Cardiac fibroblast (primary cell): ENCODE measurements at regions not wholly inside any gene's neighbourhood (a gene's known extent, or its start where the extent isn't known, plus 50 kb on each side); places are given as distances from the start of the nearest gene placed in this dataset.

ENCODE experiments used
- DNase-seq, 2 donors: peaks; one replicate each; pipeline versions ENCODE4 v3.0.0 to v3.0.0-alpha.2; 2010; ENCODE audit warnings: low read depth in 2 of 2
- H3K4me3 ChIP-seq, 2 donors: replicated peaks in 1 of 2; 1 replicate in 1 of 2; 2 replicates in 1 of 2; pipeline ENCODE4 v1.5.1; 2011; ENCODE audit warnings: low read depth in 2 of 2, low read length in 2 of 2, mild to moderate bottlenecking in 2 of 2, moderate library complexity in 1 of 2
- CTCF ChIP-seq: IDR thresholded peaks from one replicate; pipeline ENCODE4 v1.5.1; 2011; ENCODE audit warnings: low read depth, mild to moderate bottlenecking, low read length, inconsistent platforms

GRCh38 chr2:160970052-160970965, 189.9 kb upstream of the TANK start:
- TF ChIP-seq CTCF, result peak; percentile 72
- peak; percentile 93 for DNase-seq
- H3K4me3 ChIP-seq, result peak overlapping the region in 1 of 2 donors; percentile 4

- TF ChIP-seq CTCF, result no peak
Measured at GRCh38 chr2:160973991-160974390, 186.2 kb upstream of the TANK start.

GRCh38 chr2:160974803-160975202, 185.4 kb upstream of the TANK start:
- no peak overlapping the region for H3K4me3 ChIP-seq
- no peak for TF ChIP-seq CTCF
- DNase-seq, result peak in 1 of 2 donors; percentile 53

More at GRCh38 chr2:160973991-160974390, 186.2 kb upstream of the TANK start:
- DNase-seq, result no peak
- H3K4me3 ChIP-seq, result no peak overlapping the region

GRCh38 chr2:160976797-160977196, 183.4 kb upstream of the TANK start:
- no peak for DNase-seq

GRCh38 chr2:160977376-160977775, 182.9 kb upstream of the TANK start:
- TF ChIP-seq CTCF, result no peak
- DNase-seq, result peak in 1 of 2 donors; percentile 13
- no peak overlapping the region for H3K4me3 ChIP-seq

More at GRCh38 chr2:160976797-160977196, 183.4 kb upstream of the TANK start:
- TF ChIP-seq CTCF, result no peak
- H3K4me3 ChIP-seq, result no peak overlapping the region

- no peak for TF ChIP-seq CTCF
- no peak overlapping the region for H3K4me3 ChIP-seq
- no peak for DNase-seq
Measured at GRCh38 chr2:160977854-160978253, 182.4 kb upstream of the TANK start.
